ENCODE measurements at regions not wholly inside any gene's neighbourhood (a gene's known extent, or its start where the extent isn't known, plus 50 kb on each side); places are given as distances from the start of the nearest gene placed in this dataset.

GRCh38 chrX:71852182-71852581, 58.5 kb upstream of the NHSL2 start:
- WGBS, 2 donors, result 80 to 91% methylated on average over 9 of the region's 9 CpGs
- no peak for ATAC-seq
- Histone ChIP-seq H3K27ac (no peak overlapping the region), H3K9me3 (no peaks in the 10 kb centered on the region), H3K27me3 (peaks cover 0 to 63% (median 0%) of the 10 kb centered on the region in 7 donors), H3K36me3 (no peaks in the 10 kb centered on the region), H3K4me1 (no peaks in the 10 kb centered on the region), H3K4me3 (no peak overlapping the region)
- DNase-seq, result no peak
- intact Hi-C loops (cut with DNase I), result no loop called here
- TF ChIP-seq, protein P1, sequence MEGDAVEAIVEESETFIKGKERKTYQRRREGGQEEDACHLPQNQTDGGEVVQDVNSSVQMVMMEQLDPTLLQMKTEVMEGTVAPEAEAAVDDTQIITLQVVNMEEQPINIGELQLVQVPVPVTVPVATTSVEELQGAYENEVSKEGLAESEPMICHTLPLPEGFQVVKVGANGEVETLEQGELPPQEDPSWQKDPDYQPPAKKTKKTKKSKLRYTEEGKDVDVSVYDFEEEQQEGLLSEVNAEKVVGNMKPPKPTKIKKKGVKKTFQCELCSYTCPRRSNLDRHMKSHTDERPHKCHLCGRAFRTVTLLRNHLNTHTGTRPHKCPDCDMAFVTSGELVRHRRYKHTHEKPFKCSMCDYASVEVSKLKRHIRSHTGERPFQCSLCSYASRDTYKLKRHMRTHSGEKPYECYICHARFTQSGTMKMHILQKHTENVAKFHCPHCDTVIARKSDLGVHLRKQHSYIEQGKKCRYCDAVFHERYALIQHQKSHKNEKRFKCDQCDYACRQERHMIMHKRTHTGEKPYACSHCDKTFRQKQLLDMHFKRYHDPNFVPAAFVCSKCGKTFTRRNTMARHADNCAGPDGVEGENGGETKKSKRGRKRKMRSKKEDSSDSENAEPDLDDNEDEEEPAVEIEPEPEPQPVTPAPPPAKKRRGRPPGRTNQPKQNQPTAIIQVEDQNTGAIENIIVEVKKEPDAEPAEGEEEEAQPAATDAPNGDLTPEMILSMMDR (IDR thresholded peaks at IDR 0.05), result no peak

- H3K4me3 ChIP-seq, result no peak overlapping the region
- H3K9me3 ChIP-seq, result no peaks in the 10 kb centered on the region
- no peaks in the 10 kb centered on the region for H3K4me1 ChIP-seq
- H3K27me3 ChIP-seq, result peaks cover 0 to 58% (median 0%) of the 10 kb centered on the region in 7 donors
- DNase-seq, result no peak
- TF ChIP-seq, protein P1 (IDR thresholded peaks at IDR 0.05), result peak; percentile 7 to 60 (median 52)
- intact Hi-C loops (cut with DNase I), result no loop called here
- no peaks in the 10 kb centered on the region for H3K36me3 ChIP-seq
- H3K27ac ChIP-seq, result no peak overlapping the region
- ATAC-seq, result no peak
- 0 to 3% methylated on average over 3 of the region's 3 CpGs for WGBS, 2 donors
These were observed 51.0 kb upstream of the NHSL2 start for GRCh38 chrX:71859637-71860036.
